DOHH2 (cell line): ENCODE measurements at regions not wholly inside any gene's neighbourhood (a gene's known extent, or its start where the extent isn't known, plus 50 kb on each side); places are given as distances from the start of the nearest gene placed in this dataset.

ENCODE experiments used
- H3F3A ChIP-seq: fragments of 200-600 bp; sonication (generic), shearing (Covaris generic); 2 replicates; pipeline ENCODE4 v1.6.0; 2016; ENCODE audit warnings: antibody characterized with exemption, mild to moderate bottlenecking; ENCODE audit not compliant: control insufficient read depth, insufficient read depth
- H3K27ac ChIP-seq: fragments of 200-600 bp; sonication (generic); 2 replicates; pipeline ENCODE4 v1.5.1; 2014; ENCODE audit warnings: low read depth, mild to moderate bottlenecking, low read length, moderate library complexity
- H3K27me3 ChIP-seq: fragments of 200-600 bp; sonication (generic); 2 replicates; pipeline ENCODE4 v1.6.1; 2014; ENCODE audit warnings: mild to moderate bottlenecking, low read length, mixed read lengths; ENCODE audit not compliant: control insufficient read depth
- H3K36me3 ChIP-seq: fragments of 200-600 bp; sonication (generic); 2 replicates; pipeline ENCODE4 v1.6.1; 2014; ENCODE audit warnings: mild to moderate bottlenecking, low read length, moderate library complexity, mixed read lengths; ENCODE audit not compliant: control insufficient read depth
- H3K4me1 ChIP-seq: fragments of 200-600 bp; sonication (generic); 2 replicates; pipeline ENCODE4 v1.6.1; 2014; ENCODE audit warnings: mild to moderate bottlenecking, low read length, mixed read lengths; ENCODE audit not compliant: control insufficient read depth
- H3K4me2 ChIP-seq: fragments of 200-600 bp; sonication (generic); 2 replicates; pipeline ENCODE4 v1.6.0; 2014; ENCODE audit warnings: mild to moderate bottlenecking, low read length, moderate library complexity
- H3K4me3 ChIP-seq: fragments of 200-600 bp; sonication (generic); 2 replicates; pipeline ENCODE4 v1.5.1; 2014; ENCODE audit warnings: mild to moderate bottlenecking, low read length, mixed read lengths
- H3K79me2 ChIP-seq: fragments of 200-600 bp; sonication (generic); 2 replicates; pipeline ENCODE4 v1.6.1; 2014; ENCODE audit warnings: mild to moderate bottlenecking, low read length, mixed read lengths; ENCODE audit not compliant: control insufficient read depth
- H3K9me2 ChIP-seq: fragments of 200-600 bp; sonication (generic); replicated peaks from 2 replicates; pipeline ENCODE4 v1.6.1; 2014; ENCODE audit warnings: mild to moderate bottlenecking, low read length, mixed read lengths; ENCODE audit not compliant: control insufficient read depth
- H3K9me3 ChIP-seq: fragments of 200-600 bp; sonication (generic); 2 replicates; pipeline ENCODE4 v1.6.1; 2014; ENCODE audit warnings: antibody characterized with exemption, low read length, mixed read lengths; ENCODE audit not compliant: control insufficient read depth, insufficient read depth
- H4K20me1 ChIP-seq: fragments of 200-600 bp; sonication (generic); 2 replicates; pipeline ENCODE4 v1.6.0; 2014; ENCODE audit warnings: low read depth, mild to moderate bottlenecking, antibody characterized with exemption, low read length, moderate library complexity; ENCODE audit not compliant: control insufficient read depth, insufficient read depth
- CTCF ChIP-seq: fragments of 200-600 bp; sonication (generic); IDR thresholded peaks from one replicate; pipeline ENCODE4 v1.5.1; 2014; ENCODE audit warnings: antibody characterized with exemption, mild to moderate bottlenecking, low read depth, low read length; ENCODE audit not compliant: poor library complexity, severe bottlenecking
- EZH2phosphoT487 ChIP-seq: fragments of 200-600 bp; sonication (generic); IDR thresholded peaks from 2 replicates; pipeline ENCODE4 v1.6.1; 2017; ENCODE audit warnings: borderline replicate concordance, mild to moderate bottlenecking, antibody characterized with exemption, low read length, moderate library complexity, mixed read lengths

DNA sequence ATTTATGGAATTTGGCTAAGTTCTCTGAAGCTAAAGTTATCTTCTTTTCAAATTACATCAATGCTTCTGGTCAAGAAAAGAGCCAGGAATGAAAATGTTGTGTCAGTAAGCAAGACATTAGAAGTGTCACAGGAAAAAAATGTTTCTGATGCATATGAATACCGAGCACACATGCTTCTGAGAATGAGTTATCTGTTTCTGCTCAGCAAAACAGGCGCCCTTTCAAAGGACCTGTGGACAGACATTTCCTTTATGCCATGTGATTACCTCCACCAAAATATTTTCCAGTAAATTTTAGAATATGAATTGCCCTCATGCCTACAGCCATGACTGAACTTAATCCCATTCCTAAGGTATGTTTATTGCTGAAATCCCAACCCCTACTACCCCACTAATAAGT, 55.4 kb upstream of the RNF180 start:
- Histone ChIP-seq H3K27me3 (no peaks in the 10 kb centered on the region), H3K9me2 (no peaks in the 10 kb centered on the region), H3K4me2 (no peak overlapping the region), H3K79me2 (no peaks in the 10 kb centered on the region), H3F3A (no peaks in the 10 kb centered on the region), H3K9me3 (no peaks in the 10 kb centered on the region; the same call in 1 of the 2 replicates), H3K4me1 (no peaks in the 10 kb centered on the region), H4K20me1 (no peaks in the 10 kb centered on the region), H3K36me3 (no peaks in the 10 kb centered on the region), H3K27ac (no peak overlapping the region), H3K4me3 (no peak overlapping the region)
- TF ChIP-seq CTCF: no peak
- TF ChIP-seq EZH2phosphoT487: no peak

DNA sequence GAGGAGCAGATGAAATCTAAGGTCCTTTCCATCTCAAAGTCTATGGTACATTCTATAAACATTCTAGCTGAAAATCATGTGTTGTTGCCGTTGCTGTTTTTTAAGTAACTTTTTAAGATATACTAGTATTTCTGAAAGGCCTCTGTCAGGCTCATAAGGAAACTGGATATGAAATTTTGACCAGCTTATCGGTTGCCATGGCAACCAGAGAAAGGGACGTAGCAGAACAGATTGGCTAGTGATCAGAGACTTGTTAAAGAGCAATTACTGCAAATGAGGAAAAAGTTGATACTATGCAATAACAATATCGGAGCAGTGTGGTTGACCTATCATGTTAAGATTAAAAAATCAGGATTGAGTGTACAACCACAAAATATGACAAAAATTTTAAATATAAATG, 57.0 kb upstream of the RNF180 start:
- TF ChIP-seq CTCF (no peak), EZH2phosphoT487 (no peak)
- no peaks in the 10 kb centered on the region for H3K27me3 ChIP-seq
- H3K36me3 ChIP-seq: no peaks in the 10 kb centered on the region

DNA sequence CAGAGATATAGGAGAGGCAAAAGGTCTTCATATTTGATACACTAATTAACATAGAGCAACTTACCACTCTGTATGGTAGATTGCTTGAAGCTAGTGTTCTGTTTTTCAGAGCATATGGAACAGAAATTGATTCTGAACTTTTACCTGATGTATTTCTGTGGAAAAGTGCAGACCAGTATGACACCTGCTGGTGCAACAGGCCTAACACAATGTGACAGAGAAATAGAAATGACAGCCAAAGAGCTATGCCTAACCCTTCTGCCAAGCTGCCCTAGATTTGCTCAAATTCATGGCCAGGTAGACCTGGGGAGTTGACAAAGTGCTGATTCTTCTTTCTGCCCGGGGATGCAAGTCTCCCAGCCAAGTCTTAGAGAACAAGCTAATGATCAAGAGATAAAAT, 65.4 kb upstream of the RNF180 start:
- no peaks in the 10 kb centered on the region for H3F3A ChIP-seq
- no peak for TF ChIP-seq EZH2phosphoT487
- no peak for TF ChIP-seq CTCF
- no peaks in the 10 kb centered on the region for H3K27me3 ChIP-seq
- H3K4me1 ChIP-seq: no peaks in the 10 kb centered on the region
- no peaks in the 10 kb centered on the region for H3K9me2 ChIP-seq
- no peaks in the 10 kb centered on the region; the same call in 1 of the 2 replicates for H3K9me3 ChIP-seq
- H3K36me3 ChIP-seq: no peaks in the 10 kb centered on the region
- H4K20me1 ChIP-seq: no peaks in the 10 kb centered on the region
- no peak overlapping the region for H3K27ac ChIP-seq
- no peak overlapping the region for H3K4me3 ChIP-seq
- H3K79me2 ChIP-seq: no peaks in the 10 kb centered on the region
- H3K4me2 ChIP-seq: no peak overlapping the region

More for the DNA sequence above, 57.0 kb upstream of the RNF180 start:
- Histone ChIP-seq H3K4me1 (no peaks in the 10 kb centered on the region), H3F3A (no peaks in the 10 kb centered on the region), H3K27ac (no peak overlapping the region), H3K9me3 (no peaks in the 10 kb centered on the region; the same call in 1 of the 2 replicates), H3K4me3 (no peak overlapping the region), H3K4me2 (no peak overlapping the region), H3K79me2 (no peaks in the 10 kb centered on the region), H4K20me1 (no peaks in the 10 kb centered on the region), H3K9me2 (no peaks in the 10 kb centered on the region)

DNA sequence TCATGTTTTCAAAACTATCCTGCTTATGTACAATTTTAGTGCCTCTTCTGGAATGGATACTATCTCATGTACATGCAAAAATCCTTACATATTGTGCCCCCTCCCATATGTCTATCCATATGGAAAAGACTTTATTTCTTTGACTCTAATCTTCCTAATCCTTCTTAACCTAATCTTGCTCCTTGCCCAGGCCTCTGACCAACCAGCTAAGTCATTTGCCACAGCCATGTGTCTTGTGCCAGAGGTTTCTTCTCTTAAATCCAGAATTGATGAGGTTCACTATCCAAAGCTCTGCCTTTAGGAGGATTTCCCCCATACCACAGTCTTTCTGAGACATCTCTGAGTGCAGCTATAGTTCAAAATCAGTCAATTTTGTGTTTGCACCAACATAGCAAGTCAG, 68.9 kb upstream of the RNF180 start:
- Histone ChIP-seq H3K36me3 (no peaks in the 10 kb centered on the region), H3K27me3 (no peaks in the 10 kb centered on the region), H3K27ac (no peak overlapping the region), H3K4me2 (no peak overlapping the region), H3K9me3 (no peaks in the 10 kb centered on the region), H3K9me2 (no peaks in the 10 kb centered on the region), H3K79me2 (no peaks in the 10 kb centered on the region), H3K4me3 (no peak overlapping the region), H3F3A (no peaks in the 10 kb centered on the region), H4K20me1 (no peaks in the 10 kb centered on the region), H3K4me1 (no peaks in the 10 kb centered on the region)
- no peak for TF ChIP-seq CTCF
